ENCODE measurements at regions not wholly inside any gene's neighbourhood (a gene's known extent, or its start where the extent isn't known, plus 50 kb on each side); places are given as distances from the start of the nearest gene placed in this dataset.
A peak's percentile ranks its signal among the peaks of the same experiment; 100 is the strongest.

GRCh38 chr13:73607489-73608156 lies 526.6 kb downstream of the KLF12 start:
- FAIRE-seq = no peak

DNA sequence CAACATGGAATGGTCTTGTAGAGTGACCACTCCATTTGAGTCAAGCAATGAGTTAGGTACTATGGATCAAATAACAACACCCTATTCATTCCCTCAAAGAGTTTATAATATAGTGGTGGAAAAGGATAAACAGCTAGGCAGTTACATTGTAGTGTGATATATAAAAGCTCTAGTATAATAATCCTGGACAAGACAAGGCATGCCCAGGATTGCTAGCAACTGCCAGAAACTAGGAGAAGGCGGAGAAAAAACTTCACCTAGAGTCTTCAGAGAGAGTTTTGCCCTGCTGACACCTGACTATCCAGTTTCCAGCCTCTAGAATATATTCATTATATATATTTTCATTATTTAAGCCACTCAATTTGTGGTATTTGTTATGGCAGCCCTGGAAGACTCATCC lies 530.6 kb downstream of the KLF12 start:
- FAIRE-seq = no peak

GRCh38 chr13:73602295-73602694 lies 531.9 kb downstream of the KLF12 start:
- no peak for FAIRE-seq

DNA sequence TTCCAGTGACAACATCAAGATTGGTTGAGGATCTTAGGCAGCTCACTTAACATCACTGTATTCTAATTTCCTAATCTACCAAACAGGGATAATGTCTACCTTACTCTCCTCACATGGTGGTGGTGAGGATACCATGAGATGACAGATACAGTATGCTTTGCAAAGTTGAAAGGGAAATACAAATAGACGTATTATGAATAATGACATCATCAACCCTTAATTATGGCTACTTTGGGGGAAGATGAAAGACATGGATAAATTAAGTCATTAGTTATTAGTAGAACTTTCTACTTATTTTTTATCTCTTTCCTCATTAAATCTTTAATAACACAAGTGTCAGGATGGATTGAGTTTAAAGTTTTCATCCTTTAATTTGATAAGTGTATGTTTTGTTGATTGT lies 532.5 kb downstream of the KLF12 start:
- no peak for FAIRE-seq

GRCh38 chr13:73599232-73600128 lies 534.7 kb downstream of the KLF12 start:
- no peak for FAIRE-seq

DNA sequence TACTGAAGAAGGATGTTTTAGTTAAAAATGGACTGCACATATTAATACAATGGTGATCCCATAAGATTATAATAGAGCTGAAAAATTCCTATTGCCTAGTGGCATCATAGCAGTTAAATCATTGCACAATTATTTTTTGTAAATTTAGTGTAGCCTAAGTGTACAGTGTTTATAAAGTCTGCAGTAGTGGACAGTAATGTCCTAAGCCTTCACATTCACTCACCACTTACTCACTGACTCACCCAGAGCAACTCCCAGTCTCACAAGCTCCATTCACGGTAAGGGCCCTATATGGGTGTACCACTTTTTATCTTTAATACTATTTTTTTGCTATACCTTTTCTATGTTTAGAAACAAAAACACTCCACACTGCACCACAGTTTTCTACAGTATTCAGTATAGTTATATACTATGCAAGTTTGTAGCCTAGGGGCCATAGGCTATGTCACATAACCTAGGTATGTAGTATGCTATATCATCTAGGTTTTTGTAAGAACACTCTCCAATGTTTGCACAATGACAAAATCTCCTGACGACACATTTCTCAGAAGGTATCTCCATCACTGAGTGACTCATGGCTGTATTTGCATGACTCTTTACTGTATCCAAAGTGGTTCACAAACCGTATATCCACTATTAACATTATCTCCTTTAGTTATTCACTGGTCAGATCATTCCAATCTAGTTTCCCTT lies 536.0 kb downstream of the KLF12 start:
- FAIRE-seq = no peak

DNA sequence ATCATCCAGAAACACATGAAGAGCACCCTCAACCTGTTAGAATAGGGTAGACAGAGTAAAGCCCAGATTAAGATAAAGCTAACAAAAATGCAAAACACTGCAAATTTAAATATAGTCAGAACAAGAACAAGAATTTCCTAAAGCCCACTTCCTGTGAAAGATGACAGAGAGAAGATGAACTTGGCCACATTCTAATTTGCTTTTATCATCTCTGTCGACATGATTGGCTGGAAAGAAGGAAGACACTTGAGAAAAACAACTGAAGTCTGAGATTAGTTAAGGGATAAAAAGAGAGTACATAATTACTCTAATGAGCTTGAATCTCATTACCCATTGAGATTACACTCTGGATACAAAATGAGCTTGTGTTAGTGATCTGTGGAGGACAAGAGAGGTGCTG lies 537.6 kb downstream of the KLF5 start:
- no peak for FAIRE-seq

DNA sequence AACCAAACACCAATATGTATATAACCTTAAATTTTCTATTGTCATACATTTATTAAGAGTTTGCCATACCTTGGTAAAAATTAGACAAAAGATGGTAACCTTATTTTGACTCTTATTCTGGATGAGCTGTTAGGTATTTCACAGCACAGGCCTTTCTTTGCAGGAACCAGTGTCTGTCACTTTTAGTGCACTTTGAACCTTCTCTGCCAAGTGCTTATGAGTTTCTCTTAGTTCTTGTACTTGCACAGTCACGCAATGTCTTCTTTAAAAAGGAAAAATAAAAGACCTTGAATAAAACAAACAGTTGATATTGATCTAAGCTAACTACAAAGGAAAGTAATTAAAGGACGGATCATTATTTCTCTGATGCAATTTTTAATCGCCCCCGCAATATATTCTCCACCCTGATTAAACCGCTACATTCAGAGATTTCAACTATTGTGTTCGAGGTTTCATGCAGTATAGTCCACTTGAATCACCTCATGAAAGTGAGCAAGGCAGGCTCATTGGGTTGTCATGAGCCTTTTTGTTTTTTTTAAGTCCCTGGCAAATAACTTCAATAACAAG lies 534.5 kb downstream of the KLF5 start:
- FAIRE-seq = no peak

GRCh38 chr13:73591861-73592260 lies 533.1 kb downstream of the KLF5 start:
- no peak for FAIRE-seq

DNA sequence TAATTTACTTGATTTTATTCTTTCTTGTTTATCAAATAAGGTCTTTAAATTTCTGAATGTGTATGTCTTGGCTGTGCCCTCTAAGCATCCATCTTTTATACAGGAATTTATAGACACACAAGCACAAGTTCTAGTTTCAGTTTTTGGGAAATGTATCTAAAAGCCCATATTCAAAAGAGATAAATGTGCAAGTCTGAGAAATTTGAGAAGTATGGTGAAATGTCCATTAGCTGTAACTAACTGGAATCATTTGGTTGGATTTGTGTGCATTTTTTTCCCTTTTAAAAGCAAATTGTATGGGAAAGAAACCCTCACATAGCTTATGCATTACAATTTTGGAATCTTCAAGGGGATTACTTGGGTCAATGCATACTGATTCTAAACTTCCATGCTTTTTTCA lies 532.0 kb downstream of the KLF5 start:
- FAIRE-seq = no peak

- FAIRE-seq = no peak
These were observed 526.4 kb downstream of the KLF5 start for GRCh38 chr13:73585236-73585635.

GRCh38 chr13:73583331-73583730 lies 524.5 kb downstream of the KLF5 start:
- FAIRE-seq = no peak

DNA sequence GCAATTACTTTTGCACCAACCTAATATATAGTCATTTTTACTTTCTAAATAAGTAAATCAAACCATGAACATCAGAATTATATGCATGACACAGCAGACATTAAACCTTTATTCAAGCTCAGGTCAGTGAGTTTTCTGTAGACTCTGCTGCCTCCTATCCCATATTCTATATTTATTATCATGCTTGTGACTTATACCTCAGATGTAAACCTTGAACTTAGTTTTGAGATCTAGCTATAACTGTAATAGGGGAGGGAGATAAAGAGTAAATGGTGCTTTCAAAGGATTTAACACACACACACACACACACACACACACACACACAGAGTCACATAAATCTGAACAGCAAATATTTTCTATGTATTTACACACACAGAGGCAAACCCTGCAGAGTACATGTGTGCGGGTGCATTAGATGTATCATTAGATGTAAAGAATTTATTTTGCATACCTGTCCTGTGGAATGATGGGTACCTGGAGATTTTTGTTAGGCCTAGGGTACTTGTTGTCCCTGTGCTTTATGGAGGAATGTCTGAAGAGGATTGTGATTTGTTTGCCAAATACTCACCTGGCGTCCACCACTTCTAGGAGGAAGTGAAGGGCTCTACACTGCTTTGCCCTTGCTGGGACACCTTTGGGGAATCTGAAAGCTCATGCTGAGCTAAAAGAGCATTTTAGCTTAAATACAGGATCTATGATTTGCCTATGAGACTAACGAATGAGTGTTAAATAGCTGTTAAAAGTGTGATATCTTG lies 521.9 kb downstream of the KLF5 start:
- FAIRE-seq = no peak

- FAIRE-seq = no peak
These were observed 520.9 kb downstream of the KLF5 start for GRCh38 chr13:73579574-73580274.

- no peak for FAIRE-seq
These were observed 519.6 kb downstream of the KLF5 start for GRCh38 chr13:73578251-73578875.

GRCh38 chr13:73576291-73576690 lies 517.5 kb downstream of the KLF5 start:
- FAIRE-seq = no peak

DNA sequence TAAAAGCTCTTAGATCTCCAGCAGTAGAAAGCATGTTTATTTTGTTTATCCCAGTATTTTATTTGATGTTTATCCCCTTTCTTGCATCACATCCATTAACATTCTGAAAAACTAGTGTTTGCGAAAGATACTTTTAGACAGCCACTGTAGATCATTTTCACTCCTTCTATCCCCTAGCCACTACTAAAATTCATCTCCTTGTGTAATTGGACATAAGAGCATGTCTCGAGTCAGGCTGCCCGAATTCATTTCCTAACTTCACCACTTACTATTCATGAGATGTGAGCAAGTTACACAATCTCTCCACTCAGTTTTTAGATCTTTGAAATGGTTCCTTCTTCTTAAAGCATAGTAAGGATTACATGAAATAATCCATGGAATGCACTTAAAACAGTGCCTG lies 514.0 kb downstream of the KLF5 start:
- FAIRE-seq = peak; percentile 91

- no peak for FAIRE-seq
These were observed 512.6 kb downstream of the KLF5 start for GRCh38 chr13:73571376-73571775.

DNA sequence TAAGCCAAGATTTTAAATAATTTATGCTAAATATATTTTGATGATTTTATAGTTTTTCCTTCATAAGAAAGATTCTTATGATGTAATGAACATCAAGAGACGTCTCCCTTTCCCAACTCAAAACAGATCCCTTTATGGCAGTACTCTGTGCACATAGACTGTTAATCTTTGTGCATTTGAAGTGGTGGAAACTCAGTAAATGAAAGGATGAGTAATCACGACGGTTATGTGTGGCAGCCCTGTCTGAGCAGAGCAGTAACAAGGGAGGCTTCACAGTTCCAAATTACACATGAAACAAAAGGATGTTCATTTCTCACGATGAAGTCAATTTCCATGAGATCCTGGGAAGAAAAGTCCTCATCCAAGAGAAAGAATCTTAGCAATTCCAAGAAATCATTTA lies 498.1 kb downstream of the KLF5 start:
- no peak for FAIRE-seq

DNA sequence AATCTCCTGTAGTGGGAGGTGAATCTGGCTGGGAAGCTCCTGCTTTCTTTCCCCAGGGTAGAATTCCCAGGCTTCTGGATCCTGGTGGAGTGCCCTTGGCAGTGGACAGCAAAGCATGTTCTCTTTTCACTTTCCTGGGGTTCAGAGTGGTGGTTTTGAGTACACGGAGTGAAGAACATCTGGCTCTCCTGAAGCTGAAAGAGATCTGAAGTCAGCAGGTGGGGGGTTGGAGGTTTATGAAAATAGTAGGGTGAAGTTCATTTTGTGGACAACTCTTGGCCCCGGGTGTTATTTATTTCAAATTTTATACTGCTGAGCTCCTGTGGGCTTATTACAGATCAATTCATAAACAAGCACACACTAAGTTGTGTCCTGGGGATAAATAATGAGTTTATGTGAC lies 497.3 kb downstream of the KLF5 start:
- FAIRE-seq = no peak

DNA sequence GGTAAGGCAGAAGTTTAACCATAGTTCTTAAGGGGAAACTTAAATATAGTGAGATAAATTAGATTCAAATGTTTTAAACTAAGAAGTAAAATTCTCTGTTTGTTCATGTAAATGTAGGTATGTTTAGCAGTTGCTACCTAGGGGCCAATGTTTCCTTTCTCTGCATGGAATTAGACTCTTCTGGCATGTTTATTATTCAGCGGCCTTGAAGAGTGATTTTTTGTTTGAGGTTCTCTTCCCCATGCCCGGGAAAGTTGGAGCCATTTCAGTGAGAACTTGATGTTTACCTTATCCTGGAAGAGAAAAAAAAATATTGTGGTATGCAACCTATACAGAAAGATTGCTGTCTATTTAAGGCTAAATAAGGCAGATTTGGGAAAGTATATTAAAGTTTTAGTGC lies 492.9 kb downstream of the KLF5 start:
- no peak for FAIRE-seq
